ENCODE measurements at regions not wholly inside any gene's neighbourhood (a gene's known extent, or its start where the extent isn't known, plus 50 kb on each side); places are given as distances from the start of the nearest gene placed in this dataset.

DNA sequence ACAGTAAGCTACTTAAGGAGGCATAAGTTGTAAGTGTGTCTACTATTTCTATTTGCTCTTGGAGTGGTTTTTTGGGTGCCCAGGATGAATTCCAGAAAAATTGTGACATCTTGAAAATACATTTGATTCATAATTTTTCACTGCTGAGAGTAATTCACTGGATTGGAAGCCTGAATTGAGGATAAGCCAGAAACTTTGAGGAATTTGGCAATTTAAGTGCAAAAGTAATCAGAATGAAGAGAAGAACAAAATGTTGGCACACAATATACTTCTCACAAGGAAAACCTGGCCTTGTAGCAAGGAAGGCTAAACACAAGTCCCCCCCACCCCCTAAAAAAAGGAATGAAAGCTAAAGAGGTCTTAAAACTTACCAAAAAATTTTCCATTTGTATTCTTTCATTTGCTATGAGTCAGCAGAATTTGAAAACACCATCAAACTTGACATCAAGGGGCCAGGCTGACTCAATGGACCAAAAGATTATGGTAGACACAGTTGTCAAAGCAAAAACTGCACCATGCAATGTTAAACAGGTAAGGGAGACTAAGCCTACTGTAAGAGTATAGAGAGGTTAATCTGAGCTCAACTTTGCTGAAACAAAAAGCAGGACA lies 840.0 kb downstream of the FRK start (continued):
- TF ChIP-seq, protein P1, sequence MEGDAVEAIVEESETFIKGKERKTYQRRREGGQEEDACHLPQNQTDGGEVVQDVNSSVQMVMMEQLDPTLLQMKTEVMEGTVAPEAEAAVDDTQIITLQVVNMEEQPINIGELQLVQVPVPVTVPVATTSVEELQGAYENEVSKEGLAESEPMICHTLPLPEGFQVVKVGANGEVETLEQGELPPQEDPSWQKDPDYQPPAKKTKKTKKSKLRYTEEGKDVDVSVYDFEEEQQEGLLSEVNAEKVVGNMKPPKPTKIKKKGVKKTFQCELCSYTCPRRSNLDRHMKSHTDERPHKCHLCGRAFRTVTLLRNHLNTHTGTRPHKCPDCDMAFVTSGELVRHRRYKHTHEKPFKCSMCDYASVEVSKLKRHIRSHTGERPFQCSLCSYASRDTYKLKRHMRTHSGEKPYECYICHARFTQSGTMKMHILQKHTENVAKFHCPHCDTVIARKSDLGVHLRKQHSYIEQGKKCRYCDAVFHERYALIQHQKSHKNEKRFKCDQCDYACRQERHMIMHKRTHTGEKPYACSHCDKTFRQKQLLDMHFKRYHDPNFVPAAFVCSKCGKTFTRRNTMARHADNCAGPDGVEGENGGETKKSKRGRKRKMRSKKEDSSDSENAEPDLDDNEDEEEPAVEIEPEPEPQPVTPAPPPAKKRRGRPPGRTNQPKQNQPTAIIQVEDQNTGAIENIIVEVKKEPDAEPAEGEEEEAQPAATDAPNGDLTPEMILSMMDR (IDR thresholded peaks at IDR 0.05): no peak
- TF ChIP-seq, protein P2, sequence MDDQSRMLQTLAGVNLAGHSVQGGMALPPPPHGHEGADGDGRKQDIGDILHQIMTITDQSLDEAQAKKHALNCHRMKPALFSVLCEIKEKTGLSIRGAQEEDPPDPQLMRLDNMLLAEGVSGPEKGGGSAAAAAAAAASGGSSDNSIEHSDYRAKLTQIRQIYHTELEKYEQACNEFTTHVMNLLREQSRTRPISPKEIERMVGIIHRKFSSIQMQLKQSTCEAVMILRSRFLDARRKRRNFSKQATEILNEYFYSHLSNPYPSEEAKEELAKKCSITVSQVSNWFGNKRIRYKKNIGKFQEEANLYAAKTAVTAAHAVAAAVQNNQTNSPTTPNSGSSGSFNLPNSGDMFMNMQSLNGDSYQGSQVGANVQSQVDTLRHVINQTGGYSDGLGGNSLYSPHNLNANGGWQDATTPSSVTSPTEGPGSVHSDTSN (IDR thresholded peaks at IDR 0.05): no peak
- TF ChIP-seq, protein P3, sequence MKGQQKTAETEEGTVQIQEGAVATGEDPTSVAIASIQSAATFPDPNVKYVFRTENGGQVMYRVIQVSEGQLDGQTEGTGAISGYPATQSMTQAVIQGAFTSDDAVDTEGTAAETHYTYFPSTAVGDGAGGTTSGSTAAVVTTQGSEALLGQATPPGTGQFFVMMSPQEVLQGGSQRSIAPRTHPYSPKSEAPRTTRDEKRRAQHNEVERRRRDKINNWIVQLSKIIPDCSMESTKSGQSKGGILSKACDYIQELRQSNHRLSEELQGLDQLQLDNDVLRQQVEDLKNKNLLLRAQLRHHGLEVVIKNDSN (IDR thresholded peaks at IDR 0.05; ENCODE audit: borderline replicate concordance, low read depth): no peak

DNA sequence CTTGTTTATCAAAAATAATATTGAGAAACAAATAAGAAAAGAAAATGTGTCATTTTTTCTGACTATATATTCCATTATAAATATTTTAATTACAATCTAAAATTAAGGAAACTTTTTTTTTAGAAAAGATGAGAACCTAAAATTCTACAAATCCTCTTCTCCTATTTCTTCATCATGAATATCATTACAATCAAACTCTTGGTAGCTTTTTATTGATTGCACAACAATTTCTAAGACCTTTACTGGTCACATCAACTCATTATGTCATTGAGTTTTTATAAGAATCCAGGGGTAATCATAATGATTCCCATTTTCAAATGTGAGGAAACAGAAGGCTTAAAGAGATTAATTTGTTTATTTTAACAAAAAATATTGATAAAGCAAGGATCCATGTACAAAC lies 841.0 kb downstream of the FRK start:
- no peaks in the 10 kb centered on the region for H3K27me3 ChIP-seq (ENCODE audit: insufficient read depth)
- H3K9ac ChIP-seq: no peak overlapping the region
- POLR2A ChIA-PET: no interaction called here
- 0 out of 2 replicates have a peak, but pooled peaks cover 8% of the 10 kb centered on the region for H3K9me3 ChIP-seq
- CTCF ChIA-PET: no interaction called here
- H3K27ac ChIP-seq (ENCODE audit: low read depth in 2 of 2, low read length in 1 of 2): no peak overlapping the region
- no peaks in the 10 kb centered on the region for H3K4me1 ChIP-seq (ENCODE audit: control insufficient read depth in 1 of 2, insufficient read depth in 2 of 2, low read depth in 1 of 2, low read length in 1 of 2)
- H3K79me2 ChIP-seq (ENCODE audit: insufficient read depth): no peaks in the 10 kb centered on the region
- DNase-seq: no peak
- H3K36me3 ChIP-seq (replicated peaks in 1 of 2; ENCODE audit: control insufficient read depth in 1 of 2, insufficient read depth in 2 of 2, low read length in 1 of 2): no peaks in the 10 kb centered on the region
- no peak overlapping the region for H3K4me2 ChIP-seq
- H3K9me2 ChIP-seq: 0 out of 2 replicates have a peak, but pooled peaks cover 3% of the 10 kb centered on the region
- no peak overlapping the region for H3K4me3 ChIP-seq (ENCODE audit: low read depth in 2 of 2, low read length in 1 of 2)
- H4K20me1 ChIP-seq (ENCODE audit: insufficient read depth): no peaks in the 10 kb centered on the region
- no peaks in the 10 kb centered on the region for H3F3A ChIP-seq (replicated peaks; ENCODE audit: insufficient read depth)
- TF ChIP-seq, protein P4, sequence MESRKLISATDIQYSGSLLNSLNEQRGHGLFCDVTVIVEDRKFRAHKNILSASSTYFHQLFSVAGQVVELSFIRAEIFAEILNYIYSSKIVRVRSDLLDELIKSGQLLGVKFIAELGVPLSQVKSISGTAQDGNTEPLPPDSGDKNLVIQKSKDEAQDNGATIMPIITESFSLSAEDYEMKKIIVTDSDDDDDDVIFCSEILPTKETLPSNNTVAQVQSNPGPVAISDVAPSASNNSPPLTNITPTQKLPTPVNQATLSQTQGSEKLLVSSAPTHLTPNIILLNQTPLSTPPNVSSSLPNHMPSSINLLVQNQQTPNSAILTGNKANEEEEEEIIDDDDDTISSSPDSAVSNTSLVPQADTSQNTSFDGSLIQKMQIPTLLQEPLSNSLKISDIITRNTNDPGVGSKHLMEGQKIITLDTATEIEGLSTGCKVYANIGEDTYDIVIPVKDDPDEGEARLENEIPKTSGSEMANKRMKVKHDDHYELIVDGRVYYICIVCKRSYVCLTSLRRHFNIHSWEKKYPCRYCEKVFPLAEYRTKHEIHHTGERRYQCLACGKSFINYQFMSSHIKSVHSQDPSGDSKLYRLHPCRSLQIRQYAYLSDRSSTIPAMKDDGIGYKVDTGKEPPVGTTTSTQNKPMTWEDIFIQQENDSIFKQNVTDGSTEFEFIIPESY (IDR thresholded peaks at IDR 0.05; ENCODE audit: borderline replicate concordance, low read depth): no peak
- TF ChIP-seq, protein P5, sequence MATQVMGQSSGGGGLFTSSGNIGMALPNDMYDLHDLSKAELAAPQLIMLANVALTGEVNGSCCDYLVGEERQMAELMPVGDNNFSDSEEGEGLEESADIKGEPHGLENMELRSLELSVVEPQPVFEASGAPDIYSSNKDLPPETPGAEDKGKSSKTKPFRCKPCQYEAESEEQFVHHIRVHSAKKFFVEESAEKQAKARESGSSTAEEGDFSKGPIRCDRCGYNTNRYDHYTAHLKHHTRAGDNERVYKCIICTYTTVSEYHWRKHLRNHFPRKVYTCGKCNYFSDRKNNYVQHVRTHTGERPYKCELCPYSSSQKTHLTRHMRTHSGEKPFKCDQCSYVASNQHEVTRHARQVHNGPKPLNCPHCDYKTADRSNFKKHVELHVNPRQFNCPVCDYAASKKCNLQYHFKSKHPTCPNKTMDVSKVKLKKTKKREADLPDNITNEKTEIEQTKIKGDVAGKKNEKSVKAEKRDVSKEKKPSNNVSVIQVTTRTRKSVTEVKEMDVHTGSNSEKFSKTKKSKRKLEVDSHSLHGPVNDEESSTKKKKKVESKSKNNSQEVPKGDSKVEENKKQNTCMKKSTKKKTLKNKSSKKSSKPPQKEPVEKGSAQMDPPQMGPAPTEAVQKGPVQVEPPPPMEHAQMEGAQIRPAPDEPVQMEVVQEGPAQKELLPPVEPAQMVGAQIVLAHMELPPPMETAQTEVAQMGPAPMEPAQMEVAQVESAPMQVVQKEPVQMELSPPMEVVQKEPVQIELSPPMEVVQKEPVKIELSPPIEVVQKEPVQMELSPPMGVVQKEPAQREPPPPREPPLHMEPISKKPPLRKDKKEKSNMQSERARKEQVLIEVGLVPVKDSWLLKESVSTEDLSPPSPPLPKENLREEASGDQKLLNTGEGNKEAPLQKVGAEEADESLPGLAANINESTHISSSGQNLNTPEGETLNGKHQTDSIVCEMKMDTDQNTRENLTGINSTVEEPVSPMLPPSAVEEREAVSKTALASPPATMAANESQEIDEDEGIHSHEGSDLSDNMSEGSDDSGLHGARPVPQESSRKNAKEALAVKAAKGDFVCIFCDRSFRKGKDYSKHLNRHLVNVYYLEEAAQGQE (IDR thresholded peaks at IDR 0.05; ENCODE audit: low read depth, low read length): no peak
- TF ChIP-seq TEAD4 (IDR thresholded peaks at IDR 0.05; ENCODE audit: borderline replicate concordance, insufficient read depth) (no peak), EZH2phosphoT487 (IDR thresholded peaks at IDR 0.05; ENCODE audit: borderline replicate concordance, low read depth) (no peak), RFX5 (IDR thresholded peaks at IDR 0.05; ENCODE audit: low read length) (no peak), GATA2 (CRISPR knock-in tag; IDR thresholded peaks at IDR 0.05) (no peak), POLR2AphosphoS5 (IDR thresholded peaks at IDR 0.05; ENCODE audit: low read depth, low read length) (no peak)
- TF ChIP-seq, protein P6, sequence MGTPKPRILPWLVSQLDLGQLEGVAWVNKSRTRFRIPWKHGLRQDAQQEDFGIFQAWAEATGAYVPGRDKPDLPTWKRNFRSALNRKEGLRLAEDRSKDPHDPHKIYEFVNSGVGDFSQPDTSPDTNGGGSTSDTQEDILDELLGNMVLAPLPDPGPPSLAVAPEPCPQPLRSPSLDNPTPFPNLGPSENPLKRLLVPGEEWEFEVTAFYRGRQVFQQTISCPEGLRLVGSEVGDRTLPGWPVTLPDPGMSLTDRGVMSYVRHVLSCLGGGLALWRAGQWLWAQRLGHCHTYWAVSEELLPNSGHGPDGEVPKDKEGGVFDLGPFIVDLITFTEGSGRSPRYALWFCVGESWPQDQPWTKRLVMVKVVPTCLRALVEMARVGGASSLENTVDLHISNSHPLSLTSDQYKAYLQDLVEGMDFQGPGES (IDR thresholded peaks at IDR 0.05; ENCODE audit: low read depth, low read length): no peak
- H2AFZ ChIP-seq (ENCODE audit: low read depth): no peak overlapping the region

Measured in SK-N-SH (cell line).